K562 (cell line): ENCODE measurements at regions not wholly inside any gene's neighbourhood (a gene's known extent, or its start where the extent isn't known, plus 50 kb on each side); places are given as distances from the start of the nearest gene placed in this dataset.
"Not testable (repeated sequence)": the region's sequence is repeated elsewhere in the genome, so short reads cannot be mapped to it uniquely, and the experiment has no call there.

Experiments
- ATAC-seq: fragments of 200-7000 bp; cut with Tn5 transposase; 3 replicates; pipeline ENCODE4 v1.9.1; 2020; ENCODE audit warnings: moderate library complexity
- BruUV-seq: library from RNA; stranded (reverse); fragments of 400-500 nt; replicated peaks from 2 replicates; lab custom pipeline; 2021; lab: Mats Ljungman, UMichigan
- CTCF ChIA-PET: fragments of 300-600 bp; formaldehyde crosslinking; extraction: SDS; loops from one replicate; lab custom pipeline; 2021; ENCODE audit warnings: low intra/inter-chr PET ratio; lab: Yijun Ruan, JAX
- POLR2A ChIA-PET: fragments of 300-600, 350-650 bp; sonication (Branson Sonifier 250); formaldehyde crosslinking; extraction: SDS; loops from one replicate; lab custom pipeline; 2021; ENCODE audit warnings: antibody characterized with exemption, inconsistent platforms; lab: Yijun Ruan, JAX
- DNase-seq, 4 experiments: peaks; one replicate each; pipeline versions ENCODE4 v3.0.0 to v3.0.0-alpha.2; 2011 to 2018; ENCODE audit warnings: low spot score in 3 of 4, mixed read lengths in 3 of 4; ENCODE audit errors: extremely low read depth in 1 of 4
- FAIRE-seq: peaks from 2 replicates; lab custom pipeline; 2011; peaks lifted over from hg19 to GRCh38; lab: Jason Lieb, UNC
- H2AFZ ChIP-seq: 2 replicates; pipeline ENCODE4 v1.6.0; 2011; ENCODE audit warnings: low read depth, low read length, control low read depth, inconsistent platforms
- H3K27ac ChIP-seq: fragments of 200-600 bp; 3 replicates; pipeline ENCODE4 v1.8.0; 2011; ENCODE audit warnings: low read depth, mild to moderate bottlenecking, control low read depth, inconsistent platforms, low read length, moderate library complexity, mixed read lengths; ENCODE audit errors: extremely low read depth
- H3K27me3 ChIP-seq, 2 experiments: fragments of 300-600 bp in 1 of 2; 2 replicates in 1 of 2; 3 replicates in 1 of 2; pipeline versions ENCODE4 v1.6.0 to v1.8.0; 2011; ENCODE audit warnings: inconsistent platforms in 2 of 2, low read length in 2 of 2, mild to moderate bottlenecking in 1 of 2, mixed read lengths in 1 of 2, moderate library complexity in 1 of 2; ENCODE audit not compliant: control insufficient read depth in 2 of 2, insufficient read depth in 2 of 2
- H3K36me3 ChIP-seq: fragments of 300-600 bp; 3 replicates; pipeline ENCODE4 v1.8.0; 2011; ENCODE audit warnings: mild to moderate bottlenecking, low read length, inconsistent platforms; ENCODE audit not compliant: control insufficient read depth, insufficient read depth
- H3K4me1 ChIP-seq, 2 experiments: fragments of 200-600 bp in 1 of 2; replicated peaks in 1 of 2; 2 replicates in 1 of 2; 3 replicates in 1 of 2; pipeline versions ENCODE4 v1.5.1 to v1.8.0; 2011; ENCODE audit warnings: inconsistent platforms in 2 of 2, low read length in 2 of 2, mild to moderate bottlenecking in 1 of 2, mixed read lengths in 1 of 2, moderate library complexity in 1 of 2; ENCODE audit not compliant: control insufficient read depth in 2 of 2, insufficient read depth in 2 of 2
- H3K4me2 ChIP-seq: 2 replicates; pipeline ENCODE4 v1.6.1; 2011; ENCODE audit warnings: low read length, control low read depth, inconsistent platforms, mixed read lengths; ENCODE audit not compliant: insufficient read depth
- H3K4me3 ChIP-seq: fragments of 200-600 bp; sonication (generic), shearing (Covaris generic); 2 replicates; pipeline ENCODE4 v1.5.1; 2016; ENCODE audit warnings: control low read depth, inconsistent platforms
- H3K79me2 ChIP-seq: fragments of 200-600 bp; 3 replicates; pipeline ENCODE4 v1.8.0; 2011; ENCODE audit warnings: low read length, inconsistent platforms; ENCODE audit not compliant: control insufficient read depth, insufficient read depth
- H3K9ac ChIP-seq, 2 experiments: 2 replicates each; pipeline versions ENCODE4 v1.6.0 to v1.6.1; 2011; ENCODE audit warnings: low read depth in 2 of 2, low read length in 2 of 2, control low read depth in 1 of 2, inconsistent platforms in 1 of 2, mild to moderate bottlenecking in 1 of 2, mixed read lengths in 1 of 2; ENCODE audit not compliant: insufficient read depth in 1 of 2
- H3K9me1 ChIP-seq: one replicate; pipeline ENCODE4 v1.6.0; 2011; ENCODE audit warnings: inconsistent platforms, mild to moderate bottlenecking, low read length, moderate library complexity; ENCODE audit not compliant: control insufficient read depth, insufficient read depth
- H3K9me3 ChIP-seq: replicated peaks from 2 replicates; pipeline ENCODE4 v1.5.1; 2011; ENCODE audit warnings: low read depth, low read length, inconsistent platforms; ENCODE audit not compliant: control insufficient read depth, insufficient read depth
- H4K20me1 ChIP-seq: replicated peaks from 2 replicates; pipeline ENCODE4 v1.6.1; 2011; ENCODE audit warnings: low read length, inconsistent platforms, mixed read lengths; ENCODE audit not compliant: control insufficient read depth, insufficient read depth
- C11orf30 ChIP-seq: fragments of 450-650 bp; IDR thresholded peaks from 2 replicates; pipeline ENCODE4 v1.6.1; 2016; ENCODE audit warnings: low read depth, mild to moderate bottlenecking
- ZNF316 ChIP-seq: fragments of 450-650 bp; IDR thresholded peaks from 2 replicates; pipeline ENCODE4 v1.6.1; 2016
- ZNF75A ChIP-seq: fragments of 450-650 bp; formaldehyde crosslinking; IDR thresholded peaks from 2 replicates; pipeline ENCODE4 v1.4.0; 2020; ENCODE audit warnings: mild to moderate bottlenecking
- WGBS: fragments of 100-300 bp; shearing (Covaris generic); methylation state at CpG from one replicate; pipeline ENCODE4 v1.1.6; 2016; ENCODE audit warnings: low coverage, mixed read lengths; ENCODE audit not compliant: insufficient coverage; ENCODE audit errors: missing lambda C conversion rate; 5-methylcytosine and 5-hydroxymethylcytosine counted together
- in situ Hi-C: fragments of 300-500 bp; cut with MboI; formaldehyde crosslinking; loops from 4 replicates; pipeline ENCODE4 v1.15.0; 2018; ENCODE audit warnings: inconsistent platforms, mixed read lengths
- intact Hi-C: fragments of 100-400 bp; cut with micrococcal nuclease; formaldehyde crosslinking; loops from 2 replicates; pipeline ENCODE4 v1.14.2; 2022
- TF ChIP-seq, protein P1 (sequence below): fragments of 450-650 bp; IDR thresholded peaks from 2 replicates; pipeline ENCODE4 v1.6.1; 2016; ENCODE audit warnings: mild to moderate bottlenecking, moderate library complexity

DNA sequence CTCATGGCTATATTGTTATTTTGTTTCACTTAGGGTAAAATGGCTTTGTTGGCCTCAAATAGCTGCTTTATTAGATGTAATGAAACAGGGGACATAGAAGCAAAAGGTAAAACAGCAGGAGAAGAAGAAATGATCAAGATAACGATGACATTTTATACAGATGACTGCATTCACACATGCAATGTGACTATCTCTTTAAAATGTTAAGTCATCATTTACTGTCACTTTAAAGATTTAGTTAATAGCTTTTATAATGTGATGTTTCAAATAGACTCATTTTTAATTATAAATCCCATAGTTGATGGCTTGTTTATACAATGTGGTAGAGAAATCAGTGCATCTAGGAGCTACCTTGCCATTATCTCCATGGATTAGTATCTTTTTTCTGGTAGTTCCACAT, 2160.8 kb upstream of the DEFB115 start:
- BruUV-seq, H3K9ac ChIP-seq, H3K9me3 ChIP-seq, H4K20me1 ChIP-seq, POLR2A ChIA-PET, H3K27me3 ChIP-seq, H2AFZ ChIP-seq, FAIRE-seq, DNase-seq, H3K27ac ChIP-seq, H3K9me1 ChIP-seq, H3K79me2 ChIP-seq, ATAC-seq, intact Hi-C loops, H3K4me2 ChIP-seq, H3K4me1 ChIP-seq, H3K4me3 ChIP-seq: not testable (repeated sequence)
- WGBS = 86% methylated on average over 1 of the region's 1 CpG
- TF ChIP-seq ZNF316 (peak; percentile 45), C11orf30 (0 out of 2 replicates have a peak, but pooled peaks have one; percentile 7)
- H3K36me3 ChIP-seq = peaks cover 16% of the 10 kb centered on the region; the same call in 1 of the 3 replicates
- in situ Hi-C loops = loop anchor here (25.0 kb wide), 1 partner anchor 516 kb away; no protein-coding TSS in a partner anchor
- CTCF ChIA-PET = interaction anchor here (0.6 kb wide), 1 partner anchor 1407 kb away, joined by 3 read pairs; no protein-coding TSS in a partner anchor

GRCh38 chr20:29107884-29108283, 2149.6 kb upstream of the DEFB115 start:
- H4K20me1 ChIP-seq, DNase-seq, H3K9me3 ChIP-seq, CTCF ChIA-PET, H3K4me1 ChIP-seq, ATAC-seq, BruUV-seq, intact Hi-C loops, FAIRE-seq, H3K9ac ChIP-seq, H2AFZ ChIP-seq, H3K4me2 ChIP-seq, H3K79me2 ChIP-seq, H3K36me3 ChIP-seq, H3K27me3 ChIP-seq, H3K4me3 ChIP-seq, POLR2A ChIA-PET, H3K27ac ChIP-seq, H3K9me1 ChIP-seq: not testable (repeated sequence)
- in situ Hi-C loops = loop anchor here (25.0 kb wide), 3 partner anchors 679 to 1954 kb away; no protein-coding TSS in a partner anchor
- WGBS = 65% methylated on average over 6 of the region's 6 CpGs
- peak; percentile 92 for TF ChIP-seq ZNF75A (CRISPR knock-in tag)
- TF ChIP-seq, protein P1, sequence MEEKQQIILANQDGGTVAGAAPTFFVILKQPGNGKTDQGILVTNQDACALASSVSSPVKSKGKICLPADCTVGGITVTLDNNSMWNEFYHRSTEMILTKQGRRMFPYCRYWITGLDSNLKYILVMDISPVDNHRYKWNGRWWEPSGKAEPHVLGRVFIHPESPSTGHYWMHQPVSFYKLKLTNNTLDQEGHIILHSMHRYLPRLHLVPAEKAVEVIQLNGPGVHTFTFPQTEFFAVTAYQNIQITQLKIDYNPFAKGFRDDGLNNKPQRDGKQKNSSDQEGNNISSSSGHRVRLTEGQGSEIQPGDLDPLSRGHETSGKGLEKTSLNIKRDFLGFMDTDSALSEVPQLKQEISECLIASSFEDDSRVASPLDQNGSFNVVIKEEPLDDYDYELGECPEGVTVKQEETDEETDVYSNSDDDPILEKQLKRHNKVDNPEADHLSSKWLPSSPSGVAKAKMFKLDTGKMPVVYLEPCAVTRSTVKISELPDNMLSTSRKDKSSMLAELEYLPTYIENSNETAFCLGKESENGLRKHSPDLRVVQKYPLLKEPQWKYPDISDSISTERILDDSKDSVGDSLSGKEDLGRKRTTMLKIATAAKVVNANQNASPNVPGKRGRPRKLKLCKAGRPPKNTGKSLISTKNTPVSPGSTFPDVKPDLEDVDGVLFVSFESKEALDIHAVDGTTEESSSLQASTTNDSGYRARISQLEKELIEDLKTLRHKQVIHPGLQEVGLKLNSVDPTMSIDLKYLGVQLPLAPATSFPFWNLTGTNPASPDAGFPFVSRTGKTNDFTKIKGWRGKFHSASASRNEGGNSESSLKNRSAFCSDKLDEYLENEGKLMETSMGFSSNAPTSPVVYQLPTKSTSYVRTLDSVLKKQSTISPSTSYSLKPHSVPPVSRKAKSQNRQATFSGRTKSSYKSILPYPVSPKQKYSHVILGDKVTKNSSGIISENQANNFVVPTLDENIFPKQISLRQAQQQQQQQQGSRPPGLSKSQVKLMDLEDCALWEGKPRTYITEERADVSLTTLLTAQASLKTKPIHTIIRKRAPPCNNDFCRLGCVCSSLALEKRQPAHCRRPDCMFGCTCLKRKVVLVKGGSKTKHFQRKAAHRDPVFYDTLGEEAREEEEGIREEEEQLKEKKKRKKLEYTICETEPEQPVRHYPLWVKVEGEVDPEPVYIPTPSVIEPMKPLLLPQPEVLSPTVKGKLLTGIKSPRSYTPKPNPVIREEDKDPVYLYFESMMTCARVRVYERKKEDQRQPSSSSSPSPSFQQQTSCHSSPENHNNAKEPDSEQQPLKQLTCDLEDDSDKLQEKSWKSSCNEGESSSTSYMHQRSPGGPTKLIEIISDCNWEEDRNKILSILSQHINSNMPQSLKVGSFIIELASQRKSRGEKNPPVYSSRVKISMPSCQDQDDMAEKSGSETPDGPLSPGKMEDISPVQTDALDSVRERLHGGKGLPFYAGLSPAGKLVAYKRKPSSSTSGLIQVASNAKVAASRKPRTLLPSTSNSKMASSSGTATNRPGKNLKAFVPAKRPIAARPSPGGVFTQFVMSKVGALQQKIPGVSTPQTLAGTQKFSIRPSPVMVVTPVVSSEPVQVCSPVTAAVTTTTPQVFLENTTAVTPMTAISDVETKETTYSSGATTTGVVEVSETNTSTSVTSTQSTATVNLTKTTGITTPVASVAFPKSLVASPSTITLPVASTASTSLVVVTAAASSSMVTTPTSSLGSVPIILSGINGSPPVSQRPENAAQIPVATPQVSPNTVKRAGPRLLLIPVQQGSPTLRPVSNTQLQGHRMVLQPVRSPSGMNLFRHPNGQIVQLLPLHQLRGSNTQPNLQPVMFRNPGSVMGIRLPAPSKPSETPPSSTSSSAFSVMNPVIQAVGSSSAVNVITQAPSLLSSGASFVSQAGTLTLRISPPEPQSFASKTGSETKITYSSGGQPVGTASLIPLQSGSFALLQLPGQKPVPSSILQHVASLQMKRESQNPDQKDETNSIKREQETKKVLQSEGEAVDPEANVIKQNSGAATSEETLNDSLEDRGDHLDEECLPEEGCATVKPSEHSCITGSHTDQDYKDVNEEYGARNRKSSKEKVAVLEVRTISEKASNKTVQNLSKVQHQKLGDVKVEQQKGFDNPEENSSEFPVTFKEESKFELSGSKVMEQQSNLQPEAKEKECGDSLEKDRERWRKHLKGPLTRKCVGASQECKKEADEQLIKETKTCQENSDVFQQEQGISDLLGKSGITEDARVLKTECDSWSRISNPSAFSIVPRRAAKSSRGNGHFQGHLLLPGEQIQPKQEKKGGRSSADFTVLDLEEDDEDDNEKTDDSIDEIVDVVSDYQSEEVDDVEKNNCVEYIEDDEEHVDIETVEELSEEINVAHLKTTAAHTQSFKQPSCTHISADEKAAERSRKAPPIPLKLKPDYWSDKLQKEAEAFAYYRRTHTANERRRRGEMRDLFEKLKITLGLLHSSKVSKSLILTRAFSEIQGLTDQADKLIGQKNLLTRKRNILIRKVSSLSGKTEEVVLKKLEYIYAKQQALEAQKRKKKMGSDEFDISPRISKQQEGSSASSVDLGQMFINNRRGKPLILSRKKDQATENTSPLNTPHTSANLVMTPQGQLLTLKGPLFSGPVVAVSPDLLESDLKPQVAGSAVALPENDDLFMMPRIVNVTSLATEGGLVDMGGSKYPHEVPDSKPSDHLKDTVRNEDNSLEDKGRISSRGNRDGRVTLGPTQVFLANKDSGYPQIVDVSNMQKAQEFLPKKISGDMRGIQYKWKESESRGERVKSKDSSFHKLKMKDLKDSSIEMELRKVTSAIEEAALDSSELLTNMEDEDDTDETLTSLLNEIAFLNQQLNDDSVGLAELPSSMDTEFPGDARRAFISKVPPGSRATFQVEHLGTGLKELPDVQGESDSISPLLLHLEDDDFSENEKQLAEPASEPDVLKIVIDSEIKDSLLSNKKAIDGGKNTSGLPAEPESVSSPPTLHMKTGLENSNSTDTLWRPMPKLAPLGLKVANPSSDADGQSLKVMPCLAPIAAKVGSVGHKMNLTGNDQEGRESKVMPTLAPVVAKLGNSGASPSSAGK = 0 out of 2 replicates have a peak, but pooled peaks have one; percentile 16
